SU-DHL-6 (cell line): ENCODE measurements at regions not wholly inside any gene's neighbourhood (a gene's known extent, or its start where the extent isn't known, plus 50 kb on each side); places are given as distances from the start of the nearest gene placed in this dataset.

ENCODE experiments used
- H2AFZ ChIP-seq: fragments of 200-600 bp; sonication (generic); 2 replicates; pipeline ENCODE4 v1.6.1; 2014; ENCODE audit warnings: low read depth, mild to moderate bottlenecking, moderate library complexity, mixed read lengths, antibody characterized with exemption, low read length; ENCODE audit not compliant: severe bottlenecking
- H3F3A ChIP-seq: fragments of 200-600 bp; shearing (Covaris generic); 2 replicates; pipeline ENCODE4 v1.6.0; 2016; ENCODE audit warnings: antibody characterized with exemption, mild to moderate bottlenecking; ENCODE audit not compliant: insufficient read depth
- H3K27ac ChIP-seq: fragments of 200-600 bp; sonication (generic); 2 replicates; pipeline ENCODE4 v1.5.1; 2016; ENCODE audit warnings: low read depth, mild to moderate bottlenecking, low read length, moderate library complexity, mixed read lengths
- H3K27me3 ChIP-seq: fragments of 200-600 bp; sonication (generic), shearing (Covaris generic); 2 replicates; pipeline ENCODE4 v1.6.0; 2014; ENCODE audit warnings: mild to moderate bottlenecking, low read length
- H3K36me3 ChIP-seq: fragments of 200-600 bp; sonication (generic); 2 replicates; pipeline ENCODE4 v1.6.1; 2014; ENCODE audit warnings: mild to moderate bottlenecking, low read length, mixed read lengths
- H3K4me2 ChIP-seq: fragments of 300-600, 200-600 bp; shearing (Covaris generic), sonication (generic); 2 replicates; pipeline ENCODE4 v1.6.0; 2014; ENCODE audit warnings: low read length, low read depth, mild to moderate bottlenecking; ENCODE audit not compliant: poor library complexity, severe bottlenecking
- H3K4me3 ChIP-seq: fragments of 200-600 bp; sonication (generic); 2 replicates; pipeline ENCODE4 v1.5.1; 2014; ENCODE audit warnings: antibody characterized with exemption, low read length, mild to moderate bottlenecking, mixed read lengths; ENCODE audit not compliant: insufficient read depth, poor library complexity, severe bottlenecking
- H3K79me2 ChIP-seq: fragments of 200-600 bp; sonication (generic); 2 replicates; pipeline ENCODE4 v1.6.1; 2014; ENCODE audit warnings: mild to moderate bottlenecking, low read length, moderate library complexity; ENCODE audit not compliant: insufficient read depth
- H3K9ac ChIP-seq: fragments of 200-600 bp; sonication (generic); 2 replicates; pipeline ENCODE4 v1.7.0; 2014; ENCODE audit warnings: mild to moderate bottlenecking, low read length
- H3K9me2 ChIP-seq: fragments of 200-600 bp; sonication (generic); replicated peaks from 2 replicates; pipeline ENCODE4 v1.6.1; 2014; ENCODE audit warnings: low read length; ENCODE audit not compliant: insufficient read depth
- H3K9me3 ChIP-seq: fragments of 200-600 bp; sonication (generic); 2 replicates; pipeline ENCODE4 v1.6.1; 2014; ENCODE audit warnings: low read length, mixed read lengths; ENCODE audit not compliant: insufficient read depth
- H4K20me1 ChIP-seq: fragments of 200-600 bp; sonication (generic); 2 replicates; pipeline ENCODE4 v1.6.1; 2014; ENCODE audit warnings: low read depth, mild to moderate bottlenecking, antibody characterized with exemption, low read length, moderate library complexity, mixed read lengths
- EZH2phosphoT487 ChIP-seq: fragments of 200-600 bp; sonication (generic), shearing (Covaris generic); conservative IDR thresholded peaks from 2 replicates; pipeline ENCODE4 v1.6.1; 2018; ENCODE audit warnings: mild to moderate bottlenecking, antibody characterized with exemption, low read length, moderate library complexity, mixed read lengths
- TF ChIP-seq, protein P1 (sequence below): fragments of 200-600 bp; sonication (generic); IDR thresholded peaks from one replicate; pipeline ENCODE4 v1.5.1; 2017; ENCODE audit warnings: antibody characterized with exemption, mild to moderate bottlenecking, low read length, moderate library complexity; ENCODE audit not compliant: insufficient read depth, poor library complexity, severe bottlenecking

DNA sequence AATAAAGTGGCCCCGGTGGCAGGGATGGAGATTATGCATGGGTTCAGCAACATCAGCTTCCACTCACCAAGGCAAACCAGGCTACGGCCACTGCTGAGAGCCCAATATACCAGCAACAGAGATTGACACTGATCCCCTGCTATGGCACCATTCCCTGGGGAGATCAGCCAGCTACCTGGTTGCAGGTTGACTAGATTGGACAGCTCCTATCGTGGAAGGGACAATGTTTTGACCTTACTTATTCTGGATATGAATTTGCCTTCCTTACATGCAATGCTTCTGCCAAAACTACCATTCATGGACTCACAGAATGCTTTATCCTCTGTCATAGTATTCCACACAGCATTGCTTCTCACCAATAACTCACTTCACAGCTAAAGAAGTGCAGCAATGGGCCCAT lies 174.8 kb upstream of the TNFAIP3 start:
- H3K4me3 ChIP-seq, result no peak overlapping the region
- no peak overlapping the region for H3K27ac ChIP-seq
- H3F3A ChIP-seq, result no peaks in the 10 kb centered on the region
- H3K9ac ChIP-seq, result no peak overlapping the region
- no peaks in the 10 kb centered on the region for H3K36me3 ChIP-seq
- H2AFZ ChIP-seq, result no peak overlapping the region
- H3K9me2 ChIP-seq, result no peaks in the 10 kb centered on the region
- no peaks in the 10 kb centered on the region for H3K9me3 ChIP-seq
- no peak overlapping the region for H3K4me2 ChIP-seq
- H3K27me3 ChIP-seq, result no peaks in the 10 kb centered on the region
- TF ChIP-seq, protein P1, sequence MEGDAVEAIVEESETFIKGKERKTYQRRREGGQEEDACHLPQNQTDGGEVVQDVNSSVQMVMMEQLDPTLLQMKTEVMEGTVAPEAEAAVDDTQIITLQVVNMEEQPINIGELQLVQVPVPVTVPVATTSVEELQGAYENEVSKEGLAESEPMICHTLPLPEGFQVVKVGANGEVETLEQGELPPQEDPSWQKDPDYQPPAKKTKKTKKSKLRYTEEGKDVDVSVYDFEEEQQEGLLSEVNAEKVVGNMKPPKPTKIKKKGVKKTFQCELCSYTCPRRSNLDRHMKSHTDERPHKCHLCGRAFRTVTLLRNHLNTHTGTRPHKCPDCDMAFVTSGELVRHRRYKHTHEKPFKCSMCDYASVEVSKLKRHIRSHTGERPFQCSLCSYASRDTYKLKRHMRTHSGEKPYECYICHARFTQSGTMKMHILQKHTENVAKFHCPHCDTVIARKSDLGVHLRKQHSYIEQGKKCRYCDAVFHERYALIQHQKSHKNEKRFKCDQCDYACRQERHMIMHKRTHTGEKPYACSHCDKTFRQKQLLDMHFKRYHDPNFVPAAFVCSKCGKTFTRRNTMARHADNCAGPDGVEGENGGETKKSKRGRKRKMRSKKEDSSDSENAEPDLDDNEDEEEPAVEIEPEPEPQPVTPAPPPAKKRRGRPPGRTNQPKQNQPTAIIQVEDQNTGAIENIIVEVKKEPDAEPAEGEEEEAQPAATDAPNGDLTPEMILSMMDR, result no peak
- TF ChIP-seq EZH2phosphoT487, result no peak
- H3K79me2 ChIP-seq, result no peaks in the 10 kb centered on the region
- H4K20me1 ChIP-seq, result no peaks in the 10 kb centered on the region

DNA sequence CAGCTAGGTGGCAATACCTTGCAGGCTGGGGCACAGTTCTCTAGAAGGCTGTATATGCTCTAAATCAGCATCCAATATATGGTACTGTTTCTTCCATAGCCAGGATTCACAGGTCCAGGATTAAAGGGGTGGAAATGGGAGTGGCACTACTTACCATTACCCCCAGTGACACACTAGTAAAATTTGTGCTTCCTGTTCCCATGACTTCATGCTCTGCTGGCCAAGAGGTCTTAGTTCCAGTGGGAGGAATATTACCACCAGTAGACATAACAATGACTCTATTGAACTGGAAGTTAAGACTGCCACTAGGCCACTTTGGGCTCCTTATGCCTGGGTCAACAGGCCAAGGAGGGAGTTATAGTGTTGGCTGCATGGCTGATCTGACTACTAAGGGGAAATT lies 174.3 kb upstream of the TNFAIP3 start:
- no peak overlapping the region for H3K9ac ChIP-seq
- H3K9me3 ChIP-seq, result no peaks in the 10 kb centered on the region
- no peak overlapping the region for H2AFZ ChIP-seq
- no peak overlapping the region for H3K4me2 ChIP-seq
- no peaks in the 10 kb centered on the region for H3K9me2 ChIP-seq
- no peak overlapping the region for H3K4me3 ChIP-seq
- no peak for TF ChIP-seq EZH2phosphoT487
- TF ChIP-seq, protein P1, result no peak
- no peak overlapping the region for H3K27ac ChIP-seq
- no peaks in the 10 kb centered on the region for H4K20me1 ChIP-seq
- no peaks in the 10 kb centered on the region for H3K27me3 ChIP-seq
- H3K36me3 ChIP-seq, result no peaks in the 10 kb centered on the region
- H3K79me2 ChIP-seq, result no peaks in the 10 kb centered on the region
- no peaks in the 10 kb centered on the region for H3F3A ChIP-seq

DNA sequence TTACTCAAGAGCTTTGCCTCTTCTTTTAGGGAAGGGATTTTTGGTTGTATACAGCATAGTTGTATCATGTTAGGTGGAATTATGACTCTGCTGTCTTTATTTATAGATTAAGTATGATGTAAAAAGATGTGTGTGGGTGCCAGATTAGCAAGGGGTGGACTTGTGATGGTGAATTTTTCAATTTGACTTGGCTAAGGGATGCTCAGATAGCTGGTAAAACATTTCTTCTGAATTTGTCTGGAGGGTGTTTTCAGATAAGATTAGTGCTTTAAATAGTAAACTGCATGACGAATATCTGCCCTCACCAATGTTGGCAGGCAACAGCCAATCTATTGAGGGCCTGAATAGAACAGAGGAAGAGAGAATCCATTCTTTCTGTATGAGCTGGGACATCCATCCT lies 173.3 kb upstream of the TNFAIP3 start:
- TF ChIP-seq, protein P1, result no peak
- no peak for TF ChIP-seq EZH2phosphoT487
- Histone ChIP-seq H3K9me3 (no peaks in the 10 kb centered on the region), H3K4me2 (no peak overlapping the region), H3K36me3 (no peaks in the 10 kb centered on the region), H3K27me3 (no peaks in the 10 kb centered on the region), H3K4me3 (no peak overlapping the region), H3K27ac (no peak overlapping the region), H2AFZ (no peak overlapping the region), H4K20me1 (no peaks in the 10 kb centered on the region), H3F3A (no peaks in the 10 kb centered on the region), H3K79me2 (no peaks in the 10 kb centered on the region), H3K9me2 (no peaks in the 10 kb centered on the region), H3K9ac (no peak overlapping the region)
